ENCODE measurements at regions not wholly inside any gene's neighbourhood (a gene's known extent, or its start where the extent isn't known, plus 50 kb on each side); places are given as distances from the start of the nearest gene placed in this dataset.
"Not testable (repeated sequence)": the region's sequence is repeated elsewhere in the genome, so short reads cannot be mapped to it uniquely, and the experiment has no call there.

- DNase-seq (ENCODE audit: low read depth in 1 of 2, low spot score in 1 of 2), result no peak
- no peaks in the 10 kb centered on the region for H3K4me1 ChIP-seq (ENCODE audit: low read depth)
- no peak for TF ChIP-seq CTCF (IDR thresholded peaks at IDR 0.05; ENCODE audit: low read depth, low read length)
- no peaks in the 10 kb centered on the region for H3K27me3 ChIP-seq
- no peak overlapping the region for H3K27ac ChIP-seq
- no peaks in the 10 kb centered on the region for H3K9me3 ChIP-seq (ENCODE audit: low read depth)
- H3K4me3 ChIP-seq, result no peak overlapping the region
- H3K36me3 ChIP-seq, result no peaks in the 10 kb centered on the region
Measured at GRCh38 chr1:244150665-244151064, 99.6 kb downstream of the ZBTB18 start.

- Histone ChIP-seq H3K9me3 (ENCODE audit: low read depth) (no peaks in the 10 kb centered on the region), H3K36me3 (no peaks in the 10 kb centered on the region), H3K4me1 (ENCODE audit: low read depth) (no peaks in the 10 kb centered on the region), H3K4me3 (no peak overlapping the region), H3K27me3 (no peaks in the 10 kb centered on the region), H3K27ac (no peak overlapping the region)
- TF ChIP-seq CTCF (IDR thresholded peaks at IDR 0.05; ENCODE audit: low read depth, low read length), result no peak
- no peak for DNase-seq (ENCODE audit: low read depth in 1 of 2, low spot score in 1 of 2)
Measured at GRCh38 chr1:244151537-244151936, 100.5 kb downstream of the ZBTB18 start.

GRCh38 chr1:244154508-244154871 lies 103.4 kb downstream of the ZBTB18 start:
- TF ChIP-seq CTCF (IDR thresholded peaks at IDR 0.05; ENCODE audit: low read depth, low read length), result no peak
- H3K36me3 ChIP-seq, result no peaks in the 10 kb centered on the region
- no peak for DNase-seq (ENCODE audit: low read depth in 1 of 2, low spot score in 1 of 2)
- no peaks in the 10 kb centered on the region for H3K27me3 ChIP-seq
- no peak overlapping the region for H3K27ac ChIP-seq
- no peaks in the 10 kb centered on the region for H3K4me1 ChIP-seq (ENCODE audit: low read depth)
- no peak overlapping the region for H3K4me3 ChIP-seq
- no peaks in the 10 kb centered on the region for H3K9me3 ChIP-seq (ENCODE audit: low read depth)

GRCh38 chr1:244154872-244155531 lies 103.9 kb downstream of the ZBTB18 start:
- Histone ChIP-seq H3K27me3 (no peaks in the 10 kb centered on the region), H3K27ac (no peak overlapping the region), H3K4me1 (ENCODE audit: low read depth) (no peaks in the 10 kb centered on the region), H3K4me3 (no peak overlapping the region), H3K9me3 (ENCODE audit: low read depth) (no peaks in the 10 kb centered on the region), H3K36me3 (no peaks in the 10 kb centered on the region)
- TF ChIP-seq CTCF (IDR thresholded peaks at IDR 0.05; ENCODE audit: low read depth, low read length), result no peak
- DNase-seq (ENCODE audit: low read depth in 1 of 2, low spot score in 1 of 2), result no peak

GRCh38 chr1:244155661-244156060 lies 104.6 kb downstream of the ZBTB18 start:
- H3K36me3 ChIP-seq, result no peaks in the 10 kb centered on the region
- no peaks in the 10 kb centered on the region for H3K9me3 ChIP-seq (ENCODE audit: low read depth)
- DNase-seq (ENCODE audit: low read depth in 1 of 2, low spot score in 1 of 2), result no peak
- H3K4me3 ChIP-seq, result no peak overlapping the region
- no peaks in the 10 kb centered on the region for H3K4me1 ChIP-seq (ENCODE audit: low read depth)
- TF ChIP-seq CTCF (IDR thresholded peaks at IDR 0.05; ENCODE audit: low read depth, low read length), result no peak
- no peaks in the 10 kb centered on the region for H3K27me3 ChIP-seq
- no peak overlapping the region for H3K27ac ChIP-seq

GRCh38 chr1:244156617-244157016 lies 105.5 kb downstream of the ZBTB18 start:
- H3K9me3 ChIP-seq (ENCODE audit: low read depth); H3K27me3 ChIP-seq; H3K4me3 ChIP-seq; H3K4me1 ChIP-seq (ENCODE audit: low read depth); H3K27ac ChIP-seq; DNase-seq (ENCODE audit: low read depth in 1 of 2, low spot score in 1 of 2); H3K36me3 ChIP-seq: not testable (repeated sequence)
